ENCODE measurements at regions not wholly inside any gene's neighbourhood (a gene's known extent, or its start where the extent isn't known, plus 50 kb on each side); places are given as distances from the start of the nearest gene placed in this dataset.

DNA sequence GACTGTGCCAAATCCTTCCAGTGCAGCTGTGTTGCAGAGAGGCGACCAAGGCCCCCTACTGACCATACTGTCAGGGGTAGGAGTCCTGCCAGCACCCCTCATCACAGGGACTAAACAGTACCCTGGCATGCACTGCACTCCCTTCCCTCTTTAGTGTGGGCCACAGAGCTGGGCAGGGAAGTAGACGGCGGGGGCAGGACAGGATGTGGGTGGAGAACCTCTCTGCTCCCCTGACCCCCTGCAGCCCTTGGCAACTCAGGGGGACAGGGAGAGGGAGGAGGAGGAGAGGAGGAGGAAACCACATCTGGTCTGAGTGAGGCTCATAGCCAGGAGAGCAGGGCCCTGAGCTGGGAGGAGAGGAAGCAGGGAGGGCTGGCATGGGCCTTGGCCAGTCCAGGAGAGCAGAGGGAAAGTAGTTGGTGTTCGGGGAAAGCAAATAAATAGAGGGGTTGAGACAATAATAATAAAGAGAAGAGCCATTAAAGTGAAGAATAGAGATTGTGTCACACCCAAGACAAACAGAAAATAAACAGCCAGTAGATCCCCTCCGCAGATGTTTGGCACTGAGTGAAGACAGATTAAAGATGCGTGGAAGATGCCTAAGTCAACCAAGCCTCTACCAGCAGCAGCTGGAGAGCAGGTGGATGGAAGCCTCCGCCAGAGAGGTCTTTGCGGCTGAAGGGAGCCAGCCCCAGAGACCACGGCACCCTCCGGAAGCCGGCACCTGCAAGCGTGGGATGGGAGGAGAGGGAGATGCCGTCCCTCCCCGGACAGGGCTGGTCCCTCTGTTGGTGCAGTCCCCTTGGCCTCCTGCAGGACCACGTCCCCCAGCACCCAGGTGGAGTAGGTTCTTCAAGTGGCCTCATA, 61.5 kb downstream of the RPUSD4 start:
- TF ChIP-seq POLR2A (IDR thresholded peaks at IDR 0.05; ENCODE audit: low read length) (no peak), GATA1 (IDR thresholded peaks at IDR 0.05; ENCODE audit: low read depth, low read length) (no peak)

All from erythroblast (primary cell).